H1 (cell line): ENCODE measurements at regions not wholly inside any gene's neighbourhood (a gene's known extent, or its start where the extent isn't known, plus 50 kb on each side); places are given as distances from the start of the nearest gene placed in this dataset.

Experiments used
- CTCF ChIA-PET: fragments of 300-600 bp; sonication (Branson Sonifier 250); formaldehyde crosslinking; loops from one replicate; lab custom pipeline; 2021; ENCODE audit not compliant: partially characterized antibody; lab: Charles Lee
- POLR2A ChIA-PET: fragments of 300-600 bp; sonication (Branson Sonifier 250); formaldehyde crosslinking; loops from one replicate; lab custom pipeline; 2021; ENCODE audit warnings: inconsistent platforms; ENCODE audit not compliant: partially characterized antibody; lab: Charles Lee
- DNase-seq, 2 experiments: peaks; one replicate each; pipeline versions ENCODE4 v3.0.0 to v3.0.0-alpha.2; 2010 to 2022; ENCODE audit warnings: low spot score in 2 of 2, low read depth in 1 of 2, mixed read lengths in 1 of 2
- FAIRE-seq: peaks from 2 replicates; lab custom pipeline; 2011; peaks lifted over from hg19 to GRCh38; lab: Jason Lieb, UNC
- H2AFZ ChIP-seq: 2 replicates; pipeline ENCODE4 v1.8.1; 2012; ENCODE audit warnings: low read length, inconsistent platforms
- H2AK5ac ChIP-seq: 2 replicates; pipeline ENCODE4 v1.6.1; 2013; ENCODE audit warnings: low read depth, low read length
- H2BK120ac ChIP-seq: replicated peaks from 2 replicates; pipeline ENCODE3; 2013; ENCODE audit warnings: low read depth, low read length, inconsistent platforms
- H2BK12ac ChIP-seq: 2 replicates; pipeline ENCODE4 v1.6.1; 2013; ENCODE audit warnings: low read depth, low read length
- H2BK15ac ChIP-seq: 2 replicates; pipeline ENCODE4 v1.6.1; 2013; ENCODE audit warnings: low read length
- H2BK20ac ChIP-seq: 2 replicates; pipeline ENCODE4 v1.6.1; 2013; ENCODE audit warnings: low read length
- H2BK5ac ChIP-seq: 2 replicates; pipeline ENCODE4 v1.6.1; 2013; ENCODE audit warnings: low read depth, low read length
- H3K14ac ChIP-seq: 2 replicates; pipeline ENCODE4 v1.6.1; 2013; ENCODE audit warnings: inconsistent platforms; ENCODE audit not compliant: insufficient read length
- H3K18ac ChIP-seq: 2 replicates; pipeline ENCODE4 v1.6.1; 2013; ENCODE audit warnings: low read length; ENCODE audit errors: extremely low read depth
- H3K23ac ChIP-seq: 2 replicates; pipeline ENCODE4 v1.6.1; 2013; ENCODE audit warnings: inconsistent platforms; ENCODE audit not compliant: insufficient read length
- H3K23me2 ChIP-seq: 2 replicates; pipeline ENCODE4 v1.6.1; 2013; ENCODE audit warnings: low read depth, low read length
- H3K27ac ChIP-seq: 2 replicates; pipeline ENCODE4 v1.6.1; 2011; ENCODE audit warnings: low read depth, low read length, inconsistent platforms
- H3K27me3 ChIP-seq, 4 experiments: replicated peaks in 1 of 4; 1 replicate in 1 of 4; 2 replicates in 3 of 4; pipeline versions ENCODE4 v1.6.1 to v1.8.1; 2011 to 2013; ENCODE audit warnings: low read length in 3 of 4, mild to moderate bottlenecking in 3 of 4, inconsistent platforms in 2 of 4, mixed read lengths in 2 of 4, moderate library complexity in 1 of 4; ENCODE audit not compliant: control insufficient read depth in 3 of 4, insufficient read depth in 3 of 4; ENCODE audit errors: extremely low read depth in 1 of 4
- H3K36me3 ChIP-seq, 4 experiments: 2 replicates each; pipeline versions ENCODE4 v1.6.1 to v1.8.1; 2011 to 2013; ENCODE audit warnings: mild to moderate bottlenecking in 4 of 4, low read length in 3 of 4, moderate library complexity in 2 of 4, control low read depth in 1 of 4, inconsistent platforms in 1 of 4; ENCODE audit not compliant: insufficient read depth in 4 of 4, control insufficient read depth in 2 of 4
- H3K4ac ChIP-seq: replicated peaks from 2 replicates; pipeline ENCODE3; 2013; ENCODE audit warnings: low read length, low read depth, mixed read lengths, inconsistent platforms; ENCODE audit not compliant: insufficient read length
- H3K4me1 ChIP-seq, 4 experiments: replicated peaks in 1 of 4; 1 replicate in 1 of 4; 2 replicates in 3 of 4; pipeline versions ENCODE4 v1.6.1 to v1.8.1; 2011 to 2013; ENCODE audit warnings: low read length in 3 of 4, inconsistent platforms in 2 of 4, mixed read lengths in 1 of 4; ENCODE audit not compliant: insufficient read depth in 4 of 4, control insufficient read depth in 3 of 4
- H3K4me2 ChIP-seq, 2 experiments: 2 replicates each; pipeline versions ENCODE4 v1.6.1 to v1.8.1; 2011 to 2013; ENCODE audit warnings: low read depth in 2 of 2, low read length in 2 of 2, control low read depth in 1 of 2, inconsistent platforms in 1 of 2, mild to moderate bottlenecking in 1 of 2; ENCODE audit not compliant: insufficient read depth in 1 of 2
- H3K4me3 ChIP-seq, 4 experiments: fragments of 200-600, 300-600 bp in 1 of 4; sonication (generic), shearing (Covaris generic), sonication (Bioruptor Twin) in 1 of 4; 2 replicates each; pipeline versions ENCODE4 v1.5.1 to v1.8.1; 2011 to 2016; ENCODE audit warnings: low read length in 4 of 4, low read depth in 3 of 4, control low read depth in 2 of 4, inconsistent platforms in 2 of 4, mild to moderate bottlenecking in 2 of 4, mixed read lengths in 1 of 4, moderate library complexity in 1 of 4; ENCODE audit not compliant: insufficient read depth in 2 of 4; ENCODE audit errors: extremely low read depth in 1 of 4
- H3K56ac ChIP-seq: replicated peaks from 2 replicates; pipeline ENCODE3; 2013; ENCODE audit warnings: low read depth, mild to moderate bottlenecking, mixed read lengths, low read length, inconsistent platforms; ENCODE audit not compliant: insufficient read length
- H3K79me1 ChIP-seq: 2 replicates; pipeline ENCODE4 v1.6.1; 2013; ENCODE audit warnings: low read depth, low read length, control low read depth
- H3K79me2 ChIP-seq, 2 experiments: 2 replicates each; pipeline versions ENCODE4 v1.6.1 to v1.8.1; 2012 to 2013; ENCODE audit warnings: low read length in 2 of 2, mild to moderate bottlenecking in 2 of 2, inconsistent platforms in 1 of 2; ENCODE audit not compliant: insufficient read depth in 2 of 2, control insufficient read depth in 1 of 2
- H3K9ac ChIP-seq, 4 experiments: replicated peaks in 1 of 4; 1 replicate in 1 of 4; 2 replicates in 3 of 4; pipeline versions ENCODE4 v1.6.1 to v1.8.1; 2011 to 2013; ENCODE audit warnings: low read depth in 3 of 4, low read length in 3 of 4, control low read depth in 2 of 4, mild to moderate bottlenecking in 2 of 4, moderate library complexity in 2 of 4, inconsistent platforms in 1 of 4; ENCODE audit errors: extremely low read depth in 1 of 4
- H3K9me3 ChIP-seq, 2 experiments: 2 replicates each; pipeline versions ENCODE4 v1.6.1 to v1.8.1; 2012 to 2013; ENCODE audit warnings: mild to moderate bottlenecking in 2 of 2, moderate library complexity in 2 of 2, control low read depth in 1 of 2, inconsistent platforms in 1 of 2, low read depth in 1 of 2, low read length in 1 of 2, mixed read lengths in 1 of 2; ENCODE audit not compliant: insufficient read depth in 2 of 2
- H4K20me1 ChIP-seq, 2 experiments: replicated peaks in 1 of 2; 2 replicates each; pipeline versions ENCODE3 to v1.8.1; 2011 to 2013; ENCODE audit warnings: inconsistent platforms in 2 of 2, low read length in 2 of 2, mild to moderate bottlenecking in 1 of 2; ENCODE audit not compliant: insufficient read depth in 2 of 2, control insufficient read depth in 1 of 2
- H4K5ac ChIP-seq: 2 replicates; pipeline ENCODE4 v1.6.1; 2013; ENCODE audit warnings: low read length, low read depth, mixed read lengths, inconsistent platforms; ENCODE audit not compliant: insufficient read length
- H4K8ac ChIP-seq: 2 replicates; pipeline ENCODE4 v1.8.0; 2013; ENCODE audit warnings: mild to moderate bottlenecking, moderate library complexity, low read length, inconsistent platforms; ENCODE audit not compliant: insufficient read depth; ENCODE audit errors: extremely low read depth
- H4K91ac ChIP-seq: replicated peaks from 2 replicates; pipeline ENCODE3; 2013; ENCODE audit warnings: low read length, mixed read lengths, inconsistent platforms; ENCODE audit not compliant: insufficient read length
- JUND ChIP-seq: IDR thresholded peaks from 2 replicates; pipeline ENCODE4 v1.6.1; 2011; ENCODE audit warnings: mild to moderate bottlenecking, improper control_type of control experiment, low read length
- POLR2A ChIP-seq, 2 experiments: IDR thresholded peaks; 1 replicate in 1 of 2; 2 replicates in 1 of 2; pipeline ENCODE4 v1.6.1; 2011; ENCODE audit warnings: low read depth in 2 of 2, low read length in 2 of 2, mild to moderate bottlenecking in 2 of 2; ENCODE audit errors: control extremely low read depth in 1 of 2

- no peak overlapping the region for H3K4me3 ChIP-seq
- H3K56ac ChIP-seq = no peak overlapping the region
- H4K8ac ChIP-seq = no peak overlapping the region
- no peak for FAIRE-seq
- H4K91ac ChIP-seq = no peak overlapping the region
- no peak overlapping the region for H2BK120ac ChIP-seq
- no peak overlapping the region for H2AK5ac ChIP-seq
- H2BK15ac ChIP-seq = no peak overlapping the region
- H2BK5ac ChIP-seq = no peak overlapping the region
- no peaks in the 10 kb centered on the region for H3K23me2 ChIP-seq
- H2BK12ac ChIP-seq = no peak overlapping the region
- TF ChIP-seq POLR2A (IDR thresholded peaks at IDR 0.05; ENCODE audit: control extremely low read depth in 1 of 2, low read depth in 2 of 2, low read length in 2 of 2) = no peak
- peak; percentile 43 for TF ChIP-seq JUND
- no peak overlapping the region for H3K27ac ChIP-seq
- no peaks in the 10 kb centered on the region for H3K4me1 ChIP-seq
- H3K79me2 ChIP-seq = no peaks in the 10 kb centered on the region
- no peak for DNase-seq
- H2BK20ac ChIP-seq = no peak overlapping the region
- H3K4me2 ChIP-seq = no peak overlapping the region
- no peak overlapping the region for H3K18ac ChIP-seq
- no peak overlapping the region for H3K14ac ChIP-seq
- no peak overlapping the region for H3K4ac ChIP-seq
- no peaks in the 10 kb centered on the region for H3K36me3 ChIP-seq
- peaks cover 0 to 2% of the 10 kb centered on the region in 2 experiments; a peak in 1 of 4 replicates for H3K9me3 ChIP-seq
- no peak overlapping the region for H4K5ac ChIP-seq
- CTCF ChIA-PET = no interaction called here
- no peak overlapping the region for H3K9ac ChIP-seq
- no peaks in the 10 kb centered on the region for H3K27me3 ChIP-seq
- no peaks in the 10 kb centered on the region for H3K79me1 ChIP-seq
- H3K23ac ChIP-seq = no peak overlapping the region
- H4K20me1 ChIP-seq = no peaks in the 10 kb centered on the region
- no peak overlapping the region for H2AFZ ChIP-seq
- POLR2A ChIA-PET = no interaction called here
These were observed 421.7 kb downstream of the SPATA31D1 start for GRCh38 chr9:82410306-82410705.
